GM18505 (cell line): ENCODE measurements at regions not wholly inside any gene's neighbourhood (a gene's known extent, or its start where the extent isn't known, plus 50 kb on each side); places are given as distances from the start of the nearest gene placed in this dataset.
"Not testable (repeated sequence)": the region's sequence is repeated elsewhere in the genome, so short reads cannot be mapped to it uniquely, and the experiment has no call there.

Experiments used
- ATAC-seq: cut with Tn5 transposase; IDR thresholded peaks from one replicate; pipeline ENCODE4 v1.9.1; 2021; ENCODE audit not compliant: unreplicated experiment
- POLR2A ChIP-seq: IDR thresholded peaks from 4 replicates; pipeline ENCODE4 v1.6.1; 2011; ENCODE audit warnings: borderline replicate concordance; ENCODE audit not compliant: insufficient read depth, insufficient read length; ENCODE audit errors: extremely low read depth

DNA sequence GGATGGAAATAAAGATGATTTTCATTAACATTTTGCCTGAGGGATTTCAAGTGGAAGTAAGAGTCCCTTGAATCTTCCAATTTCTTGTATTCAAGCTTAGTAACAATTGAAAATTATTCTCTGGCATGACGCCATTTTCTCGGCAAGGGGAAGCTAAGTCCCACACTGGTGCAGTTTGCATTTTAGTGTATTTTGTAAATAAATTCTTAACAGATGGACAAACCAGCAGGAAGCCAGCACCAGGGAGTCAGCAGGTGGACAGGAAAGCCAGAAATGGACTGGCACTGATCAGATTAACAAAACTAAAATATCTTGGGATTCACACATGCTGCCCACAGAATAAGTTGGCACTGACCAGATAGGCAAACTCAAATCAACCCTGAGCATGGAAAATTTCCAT lies 311.3 kb downstream of the LRRIQ3 start:
- TF ChIP-seq POLR2A = no peak
- ATAC-seq = no peak

DNA sequence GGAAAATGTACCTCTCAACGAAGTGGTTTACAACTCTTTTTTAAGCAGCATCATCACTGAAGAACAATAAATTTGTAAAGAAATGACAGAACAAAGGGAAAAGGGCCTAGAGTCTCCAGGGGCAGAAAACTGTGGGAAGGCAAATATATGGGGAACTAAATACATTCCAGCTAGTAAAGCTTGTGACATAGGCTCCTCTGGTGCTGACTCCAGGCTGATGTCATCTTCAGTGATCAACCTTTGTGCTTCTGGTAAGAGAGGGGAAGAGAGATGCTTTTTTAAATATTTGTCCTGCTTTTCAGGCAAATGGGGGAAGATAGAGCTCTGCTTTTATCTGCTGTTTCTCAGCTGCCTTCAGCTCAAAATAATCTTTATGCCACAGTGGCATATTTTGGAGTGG lies 323.2 kb downstream of the LRRIQ3 start:
- ATAC-seq = no peak

DNA sequence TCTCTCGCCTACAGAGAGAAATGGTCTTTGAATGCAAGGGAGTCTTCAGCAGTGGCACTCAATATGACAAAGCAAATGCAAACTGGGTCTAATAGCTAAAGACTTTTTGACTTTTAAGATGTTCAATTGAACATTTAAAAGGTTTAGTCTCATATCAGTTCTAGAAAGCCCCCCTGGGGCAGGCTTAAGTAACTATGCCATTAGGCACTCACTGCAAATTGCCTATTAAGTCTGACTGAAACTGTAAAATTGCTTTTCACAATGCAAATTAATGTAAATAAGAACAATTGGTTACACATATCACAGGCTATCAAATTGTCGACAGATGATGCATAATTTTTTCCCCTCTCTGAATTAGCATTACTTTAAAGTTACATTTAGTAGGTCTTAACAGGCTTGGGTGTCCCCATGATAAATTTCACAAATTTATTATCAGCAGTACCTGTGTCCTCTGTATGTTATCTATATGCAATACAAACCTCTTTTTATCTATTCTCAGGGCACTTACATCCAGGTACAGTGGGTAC lies 329.1 kb downstream of the LRRIQ3 start:
- no peak for TF ChIP-seq POLR2A
- no peak for ATAC-seq

More for the DNA sequence above, 323.2 kb downstream of the LRRIQ3 start:
- TF ChIP-seq POLR2A = no peak

GRCh38 chr1:73862355-73862754 lies 335.6 kb downstream of the LRRIQ3 start:
- ATAC-seq = no peak
- TF ChIP-seq POLR2A = no peak

- no peak for TF ChIP-seq POLR2A
- no peak for ATAC-seq
Measured at GRCh38 chr1:73860421-73860950, 337.5 kb downstream of the LRRIQ3 start.

DNA sequence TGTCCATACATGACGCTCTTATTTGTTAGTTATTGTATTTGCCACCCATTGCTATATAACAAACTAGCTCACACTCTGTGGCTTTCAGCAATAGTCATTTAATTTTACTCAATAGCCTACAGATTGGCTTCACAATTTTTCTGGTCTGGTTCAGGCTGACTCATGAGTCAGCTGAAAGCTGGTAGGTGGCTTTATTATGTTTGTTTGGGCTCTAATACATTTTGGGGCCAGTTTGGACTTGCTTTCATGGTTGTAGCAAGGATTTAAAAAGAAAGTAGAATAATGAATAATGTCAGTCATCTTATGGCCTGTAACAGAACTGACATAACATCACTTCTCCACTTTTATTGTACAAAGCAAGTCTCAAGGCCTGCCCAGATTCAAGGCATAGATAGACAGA lies 338.7 kb downstream of the LRRIQ3 start:
- ATAC-seq = no peak
- no peak for TF ChIP-seq POLR2A

DNA sequence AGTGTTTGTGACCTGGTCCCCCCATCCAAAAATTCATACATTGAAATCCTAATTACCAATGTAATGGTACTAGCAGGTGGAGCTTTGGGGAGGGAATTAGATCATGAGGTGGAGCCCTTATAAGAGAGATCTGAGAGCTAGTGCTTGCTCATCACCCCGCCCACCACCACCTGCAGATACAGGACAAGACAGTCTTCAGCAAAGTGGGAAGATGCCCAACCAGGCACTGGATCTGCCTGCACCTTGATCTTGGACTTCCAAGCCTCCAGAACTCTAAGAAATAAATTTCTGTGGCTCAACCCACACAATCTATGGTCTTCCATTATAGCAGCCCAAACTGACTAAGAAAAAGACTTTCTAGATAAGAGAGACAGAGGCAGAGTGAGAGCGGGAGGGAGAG lies 343.4 kb downstream of the LRRIQ3 start:
- ATAC-seq = no peak

DNA sequence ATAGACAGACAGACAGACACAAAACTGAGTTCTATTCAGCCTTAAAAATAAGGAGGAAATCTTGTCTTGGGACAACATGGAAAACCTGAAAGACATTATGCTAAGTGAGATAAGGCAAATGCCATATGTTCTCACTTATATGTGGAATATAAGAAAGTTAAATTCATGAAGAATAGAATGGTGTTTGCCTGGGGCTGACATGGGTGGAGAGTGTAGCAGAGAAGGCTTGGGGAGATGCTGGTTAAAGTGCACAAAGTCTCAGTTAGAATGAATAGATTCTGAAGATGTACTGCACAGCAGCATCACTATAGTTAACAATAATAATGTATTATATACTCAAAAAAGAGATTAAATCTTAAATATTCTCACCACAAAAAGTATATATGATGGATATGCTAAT lies 355.5 kb downstream of the LRRIQ3 start:
- ATAC-seq = no peak
- no peak for TF ChIP-seq POLR2A

More for the DNA sequence above, 343.4 kb downstream of the LRRIQ3 start:
- no peak for TF ChIP-seq POLR2A

DNA sequence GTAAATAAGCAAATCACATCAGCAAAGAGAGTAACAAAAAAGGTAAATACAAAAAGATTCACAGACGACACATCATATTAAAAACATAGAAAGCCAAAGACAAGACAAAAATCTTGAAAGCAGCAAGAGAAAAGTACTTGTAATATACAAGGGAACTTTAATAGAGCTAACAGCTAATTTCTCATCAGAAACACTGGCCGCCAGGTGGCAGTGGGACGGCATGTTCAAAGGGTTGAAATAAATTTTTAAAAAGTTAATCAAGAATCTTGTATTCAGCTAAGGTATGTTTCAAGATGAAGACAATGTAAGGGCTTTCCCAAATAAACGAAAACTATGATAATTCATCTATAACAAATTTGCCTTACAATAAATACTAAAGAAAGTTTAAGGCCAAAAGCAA lies 358.1 kb downstream of the LRRIQ3 start:
- TF ChIP-seq POLR2A = no peak
- no peak for ATAC-seq

GRCh38 chr1:73832276-73833181 lies 365.4 kb downstream of the LRRIQ3 start:
- no peak for TF ChIP-seq POLR2A
- ATAC-seq = no peak

GRCh38 chr1:73827283-73827682 lies 370.7 kb downstream of the LRRIQ3 start:
- ATAC-seq = not testable (repeated sequence)

- no peak for TF ChIP-seq POLR2A
- ATAC-seq = no peak
Measured at GRCh38 chr1:73824065-73824464, 373.9 kb downstream of the LRRIQ3 start.

GRCh38 chr1:73821520-73821919 lies 376.5 kb downstream of the LRRIQ3 start:
- ATAC-seq = peak; percentile 60
- no peak for TF ChIP-seq POLR2A

DNA sequence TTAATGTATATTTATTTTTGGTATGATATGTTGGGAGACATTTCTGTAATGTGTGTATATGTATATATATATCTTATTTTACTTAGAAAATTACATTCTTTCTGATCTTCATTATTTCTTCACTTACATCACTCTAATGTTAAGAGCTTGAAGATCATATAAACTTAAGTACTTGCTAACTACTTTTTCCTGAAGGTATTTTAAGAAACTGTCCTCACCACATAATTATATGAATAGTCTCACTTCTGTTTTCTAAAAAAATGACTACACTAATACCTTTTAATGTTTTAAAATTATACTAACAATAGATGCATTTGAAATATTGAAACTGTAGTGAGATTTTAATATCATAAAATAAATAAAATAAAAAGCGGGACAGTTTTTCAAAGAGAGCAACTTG lies 377.1 kb downstream of the LRRIQ3 start:
- no peak for ATAC-seq
- no peak for TF ChIP-seq POLR2A
